A204.1 (cell line): ENCODE measurements at regions not wholly inside any gene's neighbourhood (a gene's known extent, or its start where the extent isn't known, plus 50 kb on each side); places are given as distances from the start of the nearest gene placed in this dataset.
"Not testable (repeated sequence)": the region's sequence is repeated elsewhere in the genome, so short reads cannot be mapped to it uniquely, and the experiment has no call there.

Experiments
- FAIRE-seq: peaks from 2 replicates; lab custom pipeline; 2012; peaks lifted over from hg19 to GRCh38; lab: Jason Lieb, UNC

DNA sequence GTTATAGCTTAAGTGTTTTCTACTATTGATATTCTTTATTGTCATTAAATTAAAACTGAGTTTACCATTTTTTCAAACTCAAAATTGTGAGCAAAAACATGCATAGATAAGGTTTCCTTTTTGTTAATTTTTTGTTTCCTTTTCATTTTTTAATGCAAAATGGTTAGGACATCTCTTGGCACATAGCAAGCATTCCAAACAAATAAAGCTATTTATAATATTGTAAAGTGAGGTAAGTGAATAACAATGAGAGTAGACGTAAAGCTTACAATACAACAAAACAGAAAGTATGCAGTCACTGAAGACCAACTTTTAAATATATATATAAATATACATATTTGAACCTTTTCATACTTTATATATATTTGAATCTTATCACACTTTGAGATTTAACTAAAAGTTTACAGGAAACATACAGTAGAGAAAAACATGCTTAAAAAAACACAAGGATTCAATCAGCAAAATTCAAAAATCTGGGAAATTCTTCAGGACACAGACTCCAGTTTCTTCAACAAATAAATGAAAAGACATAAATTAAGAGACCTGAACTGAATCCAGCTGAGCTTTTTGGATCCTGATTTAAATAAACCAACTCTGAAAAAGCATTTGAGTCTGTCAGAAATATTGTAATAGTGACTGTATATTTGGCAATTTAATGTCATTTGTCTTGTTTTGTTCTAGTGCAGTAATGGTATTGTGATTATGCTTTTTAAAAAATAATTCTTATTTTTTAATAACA lies 67.5 kb upstream of the SAMSN1 start:
- FAIRE-seq, result no peak

DNA sequence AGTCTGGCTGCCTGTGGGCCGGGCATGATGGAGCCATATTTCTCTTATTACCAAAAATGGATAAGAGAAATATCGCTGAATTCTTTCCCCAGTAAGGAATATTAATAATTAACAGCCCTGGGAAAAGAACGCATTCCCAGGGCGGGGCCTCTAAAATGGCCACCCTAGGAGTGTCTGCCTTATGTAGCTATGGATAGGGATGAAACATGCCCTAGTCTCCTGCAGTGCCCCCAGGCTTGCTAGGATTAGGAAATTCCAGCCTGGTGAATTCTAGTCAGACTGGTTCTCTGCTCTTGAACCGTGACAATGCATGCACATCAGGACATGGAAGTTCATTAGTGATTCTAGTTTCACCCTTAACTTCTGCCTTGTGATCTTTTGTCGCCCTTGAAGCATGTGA lies 64.0 kb upstream of the SAMSN1 start:
- FAIRE-seq, result not testable (repeated sequence)

DNA sequence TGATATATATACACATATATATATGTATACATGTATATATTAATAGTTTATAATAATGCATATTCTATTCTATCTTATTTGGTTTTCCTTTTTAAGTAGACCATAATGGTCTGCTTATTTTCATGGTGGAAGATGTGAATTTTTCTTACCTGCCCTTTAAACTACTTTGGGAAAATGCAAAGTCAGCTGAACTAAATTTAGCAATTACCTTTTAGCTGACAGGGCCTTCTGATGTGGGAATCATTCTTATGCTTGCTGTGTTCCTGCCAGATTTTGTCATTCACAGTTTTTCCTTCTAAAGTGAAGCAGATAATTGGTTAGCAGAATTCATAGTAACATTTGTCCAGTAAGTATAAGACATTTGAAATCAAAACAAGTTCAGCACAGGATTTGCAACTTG lies 63.2 kb upstream of the SAMSN1 start:
- FAIRE-seq, result no peak

DNA sequence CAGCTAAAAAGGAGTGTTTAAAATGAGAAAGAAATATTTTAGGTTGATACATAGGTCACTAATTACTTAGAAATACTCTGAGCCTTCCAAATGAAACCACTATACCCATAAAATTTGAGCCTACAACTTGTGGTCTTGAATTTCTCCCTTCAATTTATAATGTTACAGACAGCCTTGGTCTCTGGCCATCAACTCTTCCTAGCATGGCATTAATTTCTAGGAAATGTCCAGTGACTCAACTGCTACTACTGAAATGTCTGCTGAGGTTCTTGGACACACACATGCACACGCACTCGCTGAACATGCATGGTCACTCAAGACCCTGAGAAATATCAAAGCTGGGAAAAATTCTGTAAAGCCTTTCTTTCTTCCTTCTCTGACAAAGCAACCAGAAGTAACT lies 61.1 kb upstream of the SAMSN1 start:
- FAIRE-seq, result no peak

DNA sequence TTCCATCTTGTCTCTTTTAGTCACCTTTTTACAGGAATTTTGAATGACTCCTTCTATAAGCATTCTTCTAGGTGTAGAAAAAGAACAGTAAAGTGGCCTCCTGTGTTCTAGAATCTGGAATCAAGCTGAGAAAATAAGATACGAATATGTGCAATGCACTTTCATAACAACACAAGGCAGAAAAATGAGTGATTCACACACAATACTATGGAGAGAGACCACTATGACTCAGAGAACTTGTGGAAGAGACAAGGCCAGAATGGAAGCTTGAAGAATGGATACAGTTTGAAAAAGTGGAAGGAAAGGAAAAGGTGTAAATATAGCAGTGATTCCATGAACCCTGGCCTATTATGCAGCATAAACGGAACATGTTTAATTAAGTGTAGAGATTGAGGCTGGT lies 57.1 kb upstream of the SAMSN1 start:
- FAIRE-seq, result no peak

DNA sequence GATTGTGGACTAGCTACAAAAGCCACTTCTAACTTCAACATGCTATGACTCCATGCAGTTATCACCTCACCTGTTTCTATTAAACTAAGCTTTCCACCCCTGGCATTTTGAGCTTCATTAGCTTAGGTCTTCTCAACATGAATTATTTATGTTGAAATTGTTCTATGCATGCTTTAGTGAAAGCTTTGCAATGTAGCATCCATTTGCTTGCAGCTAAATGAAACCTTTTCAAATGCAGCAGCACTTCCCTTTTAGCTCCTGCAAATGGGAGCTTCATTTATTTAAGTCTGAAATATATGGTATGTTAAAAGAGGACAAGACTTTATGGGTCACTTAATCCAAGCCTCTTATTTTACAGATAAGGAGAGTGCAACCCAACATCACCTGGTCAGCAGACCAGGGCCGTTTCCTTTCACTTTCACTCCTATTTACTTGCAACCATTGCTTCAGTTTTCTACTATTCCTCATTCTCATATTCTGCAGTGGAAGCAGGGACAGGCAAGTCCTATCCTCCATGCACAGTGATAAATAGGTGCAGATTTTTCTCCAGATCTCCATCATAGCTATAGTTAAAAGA lies 56.4 kb upstream of the SAMSN1 start:
- FAIRE-seq, result no peak

DNA sequence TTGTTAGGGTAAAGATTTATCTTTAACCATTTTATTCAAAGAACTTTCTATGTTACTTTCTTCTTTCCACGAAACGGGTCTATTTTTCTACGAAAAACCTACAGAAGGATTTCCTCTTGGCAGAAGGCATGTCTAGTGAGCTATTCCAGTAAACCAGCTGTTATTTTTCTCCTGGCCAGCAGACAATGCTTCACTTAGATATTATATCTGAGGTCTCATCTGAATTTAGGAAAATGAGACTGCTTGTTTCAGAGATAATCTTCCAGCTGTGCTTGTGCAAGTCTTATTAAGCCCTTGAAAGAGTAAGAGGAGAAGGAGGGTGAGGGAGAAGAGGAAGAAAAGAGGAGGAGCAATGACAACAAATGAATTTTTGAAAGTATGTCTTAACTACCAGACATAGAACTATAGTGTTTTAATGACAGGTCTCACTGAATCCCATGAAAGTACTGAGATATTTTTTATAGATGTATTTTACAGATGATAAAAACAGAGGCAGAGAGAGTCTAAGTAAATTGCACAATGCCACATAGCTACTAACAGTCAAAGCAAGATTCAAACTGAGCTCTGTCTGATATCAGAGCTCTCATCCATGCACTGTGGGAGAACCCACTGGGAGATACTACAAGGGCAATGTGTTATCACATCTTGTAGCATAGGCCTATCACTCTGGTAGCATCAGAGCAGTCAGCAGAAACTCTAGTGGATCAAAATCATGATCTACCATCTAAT lies 54.6 kb upstream of the SAMSN1 start:
- FAIRE-seq, result no peak

DNA sequence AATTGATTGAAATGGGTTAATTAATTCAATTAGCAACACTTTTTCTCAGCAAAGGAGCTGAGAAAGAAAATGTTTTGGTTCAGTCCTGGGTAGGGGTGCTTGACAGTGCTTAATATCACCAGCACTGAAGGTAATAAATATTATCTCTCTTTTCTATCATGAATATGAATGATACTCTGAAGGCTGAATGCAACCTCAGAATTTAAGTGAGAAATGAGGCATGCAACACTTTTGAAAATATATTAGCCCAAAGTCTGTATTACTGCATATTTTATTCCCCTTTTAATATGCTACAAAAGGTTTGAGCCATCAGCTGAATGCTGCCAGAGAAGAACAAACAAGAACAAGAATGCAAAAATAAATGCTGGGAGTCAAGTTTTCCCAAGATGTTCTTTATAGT lies 52.0 kb upstream of the SAMSN1 start:
- no peak for FAIRE-seq
